Right atrium auricular region (tissue), 2 donors: ENCODE measurements at regions not wholly inside any gene's neighbourhood (a gene's known extent, or its start where the extent isn't known, plus 50 kb on each side); places are given as distances from the start of the nearest gene placed in this dataset.

Source experiments
- DNase-seq: peaks from one replicate; pipeline ENCODE4 v3.0.0-alpha.2; 2019; ENCODE audit warnings: low spot score
- H3K27ac ChIP-seq, 2 donors: fragments of 200-600 bp; sonication (generic); 1 replicate in 1 of 2; 2 replicates in 1 of 2; pipeline ENCODE4 v1.5.1; 2016 to 2019
- H3K27me3 ChIP-seq, 2 donors: fragments of 200-600 bp; sonication (generic); one replicate each; pipeline versions ENCODE4 v1.5.1 to v1.6.0; 2017 to 2019
- H3K36me3 ChIP-seq: fragments of 200-600 bp; sonication (generic); one replicate; pipeline ENCODE4 v1.5.1; 2016
- H3K4me1 ChIP-seq, 2 donors: fragments of 200-600 bp; sonication (generic); one replicate each; pipeline versions ENCODE4 v1.5.1 to v1.6.0; 2017 to 2019
- H3K4me3 ChIP-seq, 2 donors: fragments of 200-600 bp; sonication (generic); 1 replicate in 1 of 2; 2 replicates in 1 of 2; pipeline ENCODE4 v1.5.1; 2017 to 2019; ENCODE audit warnings: mild to moderate bottlenecking in 1 of 2, moderate library complexity in 1 of 2
- H3K9me3 ChIP-seq, 2 donors: fragments of 200-600 bp; sonication (generic); one replicate each; pipeline ENCODE4 v1.5.1; 2019
- CTCF ChIP-seq, 2 donors: fragments of 200-600 bp; sonication (generic); IDR thresholded peaks; one replicate each; pipeline ENCODE4 v1.5.1; 2019; ENCODE audit warnings: antibody characterized with exemption in 2 of 2

DNA sequence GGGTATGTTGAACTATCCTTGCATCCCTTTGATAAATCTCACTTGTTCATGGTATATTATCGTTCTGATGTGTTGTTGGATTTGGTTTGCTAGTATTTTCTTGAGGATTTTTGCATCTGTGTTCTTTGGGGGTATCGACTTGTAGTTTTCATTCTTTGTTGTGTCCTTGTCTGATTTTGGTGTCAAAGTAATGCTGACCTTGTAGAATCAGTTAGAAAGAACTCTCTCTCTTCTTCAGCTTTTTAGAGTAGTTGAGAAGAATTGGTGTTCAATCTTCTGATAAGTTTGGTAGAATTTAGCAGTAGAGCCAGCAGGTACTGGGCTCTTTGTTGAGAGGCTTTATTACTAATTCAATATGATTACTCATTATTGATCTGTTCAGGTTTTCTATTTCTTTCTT lies 707.2 kb upstream of the LRFN5 start:
- TF ChIP-seq CTCF (IDR thresholded peaks at IDR 0.05) = no peak
- Histone ChIP-seq H3K9me3 (no peaks in the 10 kb centered on the region), H3K36me3 (no peaks in the 10 kb centered on the region), H3K4me3 (no peak overlapping the region), H3K27me3 (no peaks in the 10 kb centered on the region), H3K27ac (no peak overlapping the region), H3K4me1 (no peaks in the 10 kb centered on the region)
- no peak for DNase-seq

DNA sequence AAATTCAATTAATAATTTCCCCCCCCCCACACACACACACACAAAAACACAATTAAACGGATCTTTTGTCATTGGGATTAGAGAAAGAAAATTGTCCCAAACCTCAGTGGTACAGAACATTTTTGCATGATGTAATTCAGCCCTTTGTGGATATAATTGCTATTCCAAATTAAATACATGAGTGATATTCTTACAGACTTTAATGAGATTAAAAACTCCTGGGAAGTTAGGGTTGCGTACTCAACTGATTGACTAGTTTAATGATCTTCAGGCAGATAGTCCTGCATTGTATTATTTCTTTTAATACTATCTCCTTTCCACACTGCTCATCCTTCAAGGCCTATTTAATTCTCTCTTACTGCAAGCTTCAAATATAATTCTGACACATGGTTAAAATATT lies 711.8 kb upstream of the LRFN5 start:
- H3K36me3 ChIP-seq = no peaks in the 10 kb centered on the region
- H3K27me3 ChIP-seq = no peaks in the 10 kb centered on the region
- no peak overlapping the region for H3K27ac ChIP-seq
- DNase-seq = no peak
- no peak overlapping the region for H3K4me3 ChIP-seq
- no peaks in the 10 kb centered on the region for H3K4me1 ChIP-seq
- H3K9me3 ChIP-seq = no peaks in the 10 kb centered on the region
- no peak for TF ChIP-seq CTCF (IDR thresholded peaks at IDR 0.05)

GRCh38 chr14:40889126-40889525 lies 717.5 kb upstream of the LRFN5 start:
- Histone ChIP-seq H3K36me3 (no peaks in the 10 kb centered on the region), H3K4me3 (no peak overlapping the region), H3K27me3 (no peaks in the 10 kb centered on the region), H3K9me3 (no peaks in the 10 kb centered on the region), H3K27ac (no peak overlapping the region), H3K4me1 (no peaks in the 10 kb centered on the region)
- DNase-seq = no peak
- TF ChIP-seq CTCF (IDR thresholded peaks at IDR 0.05) = no peak

DNA sequence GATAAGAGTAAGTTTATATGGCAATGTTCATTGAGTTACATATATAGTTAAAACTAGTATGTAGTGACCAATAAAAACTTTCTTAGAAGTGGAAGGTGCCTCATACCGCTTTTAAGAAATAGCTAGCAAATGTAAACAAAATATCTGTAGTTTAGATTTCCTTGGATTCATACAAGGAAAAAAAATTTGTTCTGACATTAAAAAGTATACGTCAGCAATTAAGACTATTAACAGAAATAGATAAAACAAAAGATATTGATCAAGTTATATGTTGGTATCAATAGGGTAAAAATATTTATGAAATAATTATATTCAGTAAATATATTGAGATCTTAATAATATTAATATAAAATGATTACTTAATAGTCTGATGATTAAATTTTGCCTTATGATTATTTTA lies 718.8 kb upstream of the LRFN5 start:
- Histone ChIP-seq H3K4me3 (no peak overlapping the region), H3K4me1 (no peaks in the 10 kb centered on the region), H3K9me3 (no peaks in the 10 kb centered on the region), H3K36me3 (no peaks in the 10 kb centered on the region), H3K27ac (no peak overlapping the region), H3K27me3 (no peaks in the 10 kb centered on the region)
- no peak for TF ChIP-seq CTCF (IDR thresholded peaks at IDR 0.05)
- no peak for DNase-seq

DNA sequence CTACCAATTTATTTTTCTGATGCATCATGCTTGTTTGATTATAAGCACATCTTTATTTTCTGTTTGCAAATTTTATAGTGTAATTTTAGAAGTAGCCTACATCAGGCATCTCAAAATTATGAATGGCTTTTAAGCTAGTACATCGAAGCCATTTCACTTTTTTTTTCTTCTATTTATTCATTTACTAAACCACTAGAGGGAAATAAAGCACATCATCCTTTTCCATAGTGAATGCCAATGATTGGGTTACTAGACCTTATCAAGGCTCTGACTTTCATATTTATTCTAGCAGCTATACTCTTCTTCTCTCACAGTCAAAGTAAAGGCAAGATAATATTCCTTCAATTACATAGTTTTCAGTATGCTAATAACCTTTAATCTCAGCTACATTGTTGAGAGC lies 736.4 kb upstream of the LRFN5 start:
- no peaks in the 10 kb centered on the region for H3K4me1 ChIP-seq
- no peak for TF ChIP-seq CTCF (IDR thresholded peaks at IDR 0.05)
- H3K27me3 ChIP-seq = no peaks in the 10 kb centered on the region
- no peak overlapping the region for H3K27ac ChIP-seq
- peaks cover 0 to 4% of the 10 kb centered on the region in 2 donors for H3K9me3 ChIP-seq
- H3K36me3 ChIP-seq = no peaks in the 10 kb centered on the region
- no peak overlapping the region for H3K4me3 ChIP-seq
- DNase-seq = no peak

- Histone ChIP-seq H3K36me3 (no peaks in the 10 kb centered on the region), H3K4me3 (no peak overlapping the region), H3K27ac (no peak overlapping the region), H3K9me3 (no peaks in the 10 kb centered on the region), H3K27me3 (no peaks in the 10 kb centered on the region), H3K4me1 (no peaks in the 10 kb centered on the region)
- DNase-seq = no peak
- TF ChIP-seq CTCF (IDR thresholded peaks at IDR 0.05) = no peak
These were observed 747.6 kb upstream of the LRFN5 start for GRCh38 chr14:40859055-40859454.
